GM12878 (cell line): ENCODE measurements at regions not wholly inside any gene's neighbourhood (a gene's known extent, or its start where the extent isn't known, plus 50 kb on each side); places are given as distances from the start of the nearest gene placed in this dataset.

Experiments
- ATAC-seq: fragments of 200-7000 bp; cut with Tn5 transposase; 3 replicates; pipeline ENCODE4 v1.9.1; 2020; ENCODE audit warnings: mild to moderate bottlenecking, moderate library complexity
- BruUV-seq: library from RNA; stranded (reverse); fragments of 400-500 nt; replicated peaks from 2 replicates; lab custom pipeline; 2021; lab: Mats Ljungman, UMichigan
- CTCF ChIA-PET: fragments of 300-600 bp; sonication (Branson Sonifier 250); formaldehyde crosslinking; extraction: SDS; loops from one replicate; lab custom pipeline; 2021; ENCODE audit warnings: inconsistent platforms; lab: Yijun Ruan, JAX
- POLR2A ChIA-PET: fragments of 350-600 bp; formaldehyde crosslinking; extraction: SDS; loops from one replicate; lab custom pipeline; 2021; ENCODE audit warnings: inconsistent platforms; lab: Charles Lee
- RAD21 ChIA-PET: fragments of 300-600 bp; sonication (Branson Sonifier 250); formaldehyde crosslinking; loops from one replicate; lab custom pipeline; 2023; ENCODE audit warnings: antibody characterized with exemption; ENCODE audit not compliant: unreplicated experiment; lab: Charles Lee
- SMC1A ChIA-PET: fragments of 300-600 bp; sonication (Branson Sonifier 250); formaldehyde crosslinking; loops from one replicate; lab custom pipeline; 2023; ENCODE audit not compliant: unreplicated experiment, uncharacterized antibody; lab: Charles Lee
- DNase-seq: peaks from one replicate; pipeline ENCODE4 v3.0.0-alpha.2; 2011; ENCODE audit warnings: low read depth, low spot score
- FAIRE-seq: peaks from 3 replicates; lab custom pipeline; 2011; peaks lifted over from hg19 to GRCh38; lab: Jason Lieb, UNC
- H2AFZ ChIP-seq: 2 replicates; pipeline ENCODE4 v1.6.0; 2011; ENCODE audit warnings: low read depth, low read length, control low read depth; ENCODE audit not compliant: control insufficient read depth
- H3K27ac ChIP-seq: 2 replicates; pipeline ENCODE4 v1.5.1; 2011; ENCODE audit warnings: control low read depth; ENCODE audit not compliant: control insufficient read depth, insufficient read depth
- H3K27me3 ChIP-seq, 2 experiments: replicated peaks in 1 of 2; 2 replicates each; pipeline versions ENCODE4 v1.6.0 to v1.6.1; 2011; ENCODE audit warnings: low read length in 1 of 2; ENCODE audit not compliant: control insufficient read depth in 2 of 2, insufficient read depth in 2 of 2
- H3K36me3 ChIP-seq, 2 experiments: 2 replicates each; pipeline ENCODE4 v1.5.1; 2011; ENCODE audit warnings: low read length in 1 of 2; ENCODE audit not compliant: control insufficient read depth in 2 of 2, insufficient read depth in 2 of 2
- H3K4me1 ChIP-seq: 2 replicates; pipeline ENCODE4 v1.6.1; 2011; ENCODE audit warnings: mild to moderate bottlenecking, low read length, moderate library complexity, mixed read lengths; ENCODE audit not compliant: control insufficient read depth, insufficient read depth
- H3K4me2 ChIP-seq: 2 replicates; pipeline ENCODE4 v1.6.0; 2011; ENCODE audit warnings: control low read depth; ENCODE audit not compliant: control insufficient read depth, insufficient read depth
- H3K4me3 ChIP-seq: fragments of 200-600 bp; sonication (generic); 2 replicates; pipeline ENCODE4 v1.5.1; 2016
- H3K79me2 ChIP-seq: 2 replicates; pipeline ENCODE4 v1.6.0; 2011; ENCODE audit warnings: low read length; ENCODE audit not compliant: control insufficient read depth, insufficient read depth
- H3K9ac ChIP-seq: 2 replicates; pipeline ENCODE4 v1.8.0; 2011; ENCODE audit warnings: low read length, control low read depth, mixed read lengths; ENCODE audit not compliant: control insufficient read depth, insufficient read depth
- H3K9me3 ChIP-seq: replicated peaks from 3 replicates; pipeline ENCODE4 v1.5.1; 2011; ENCODE audit warnings: mild to moderate bottlenecking, low read length; ENCODE audit not compliant: control insufficient read depth, insufficient read depth
- H4K20me1 ChIP-seq: 2 replicates; pipeline ENCODE4 v1.6.0; 2011; ENCODE audit not compliant: control insufficient read depth, insufficient read depth
- CBX3 ChIP-seq: fragments of 200-600 bp; sonication (generic); IDR thresholded peaks from 2 replicates; pipeline ENCODE4 v1.6.1; 2016; ENCODE audit warnings: low read depth, borderline replicate concordance
- IKZF2 ChIP-seq, 2 experiments: fragments of 450-650 bp; IDR thresholded peaks; 2 replicates each; pipeline ENCODE4 v1.6.1; 2017; ENCODE audit warnings: mild to moderate bottlenecking in 2 of 2, moderate library complexity in 2 of 2
- NFYA ChIP-seq: IDR thresholded peaks from 2 replicates; pipeline ENCODE4 v1.6.1; 2011; ENCODE audit warnings: low read depth, mild to moderate bottlenecking, low read length, improper control_type of control experiment, borderline replicate concordance
- RAD21 ChIP-seq: IDR thresholded peaks from 2 replicates; pipeline ENCODE4 v1.6.1; 2011; ENCODE audit warnings: mild to moderate bottlenecking, low read depth, low read length, moderate library complexity; ENCODE audit not compliant: insufficient read depth
- SMAD1 ChIP-seq: fragments of 450-650 bp; IDR thresholded peaks from 2 replicates; pipeline ENCODE4 v1.6.1; 2018; ENCODE audit warnings: mild to moderate bottlenecking, low read depth; ENCODE audit not compliant: partially characterized antibody
- TCF12 ChIP-seq: IDR thresholded peaks from 2 replicates; pipeline ENCODE4 v1.6.1; 2011; ENCODE audit warnings: low read depth, mild to moderate bottlenecking, low read length
- ZNF24 ChIP-seq: fragments of 450-650 bp; IDR thresholded peaks from 2 replicates; pipeline ENCODE4 v1.6.1; 2017; ENCODE audit warnings: antibody characterized with exemption, mild to moderate bottlenecking
- WGBS: methylation state at CpG from one replicate; pipeline ENCODE4 v1.1.6; 2016; ENCODE audit warnings: low lambda C conversion rate; ENCODE audit not compliant: insufficient replicate concordance, insufficient coverage; ENCODE audit errors: missing lambda C conversion rate; 5-methylcytosine and 5-hydroxymethylcytosine counted together
- in situ Hi-C: fragments of 300-500 bp; cut with MboI; formaldehyde crosslinking; loops from 9 replicates; pipeline ENCODE4 v1.14.3; 2018; ENCODE audit warnings: mixed read lengths
- intact Hi-C: fragments of 100-400 bp; cut with micrococcal nuclease; formaldehyde crosslinking; loops from one replicate; pipeline ENCODE4 v1.14.2; 2022; ENCODE audit not compliant: unreplicated experiment
- TF ChIP-seq, protein P1 (sequence below): fragments of 450-650 bp; IDR thresholded peaks from 2 replicates; pipeline ENCODE4 v1.6.1; 2018; ENCODE audit warnings: mild to moderate bottlenecking, low read depth, moderate library complexity; ENCODE audit not compliant: partially characterized antibody

DNA sequence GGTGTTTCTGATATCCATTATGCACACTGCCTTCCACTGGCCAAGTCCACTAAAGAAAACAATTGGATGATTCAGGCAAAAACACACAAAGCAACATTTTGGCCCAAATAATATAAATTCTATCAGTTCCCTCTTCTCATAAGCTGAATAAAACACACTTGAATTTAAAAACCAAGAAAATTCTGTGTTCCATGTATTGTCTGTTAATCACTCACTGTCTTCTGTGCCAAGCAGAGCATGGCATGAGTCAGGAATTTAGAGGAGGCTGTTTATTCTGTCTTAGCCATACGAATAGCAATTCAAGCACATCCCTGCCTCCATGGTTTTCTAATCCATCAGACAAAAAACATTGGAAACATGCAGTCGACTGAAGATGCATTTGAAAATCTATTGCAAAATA lies 215.6 kb upstream of the UMPS start:
- no peak overlapping the region for H3K27ac ChIP-seq
- H3K4me3 ChIP-seq: no peak overlapping the region
- H3K4me1 ChIP-seq: no peaks in the 10 kb centered on the region
- H3K36me3 ChIP-seq: no peaks in the 10 kb centered on the region
- H3K9ac ChIP-seq: no peak overlapping the region
- BruUV-seq: no TSS peak
- H4K20me1 ChIP-seq: no peaks in the 10 kb centered on the region
- ATAC-seq: no peak
- peaks cover 3% of the 10 kb centered on the region in 2 experiments; a peak in 2 of 4 replicates for H3K27me3 ChIP-seq
- in situ Hi-C loops: no loop called here
- DNase-seq: no peak
- 17% methylated on average over 2 of the region's 2 CpGs for WGBS
- TF ChIP-seq RAD21: no peak
- TF ChIP-seq CBX3: no peak
- TF ChIP-seq, protein P1, sequence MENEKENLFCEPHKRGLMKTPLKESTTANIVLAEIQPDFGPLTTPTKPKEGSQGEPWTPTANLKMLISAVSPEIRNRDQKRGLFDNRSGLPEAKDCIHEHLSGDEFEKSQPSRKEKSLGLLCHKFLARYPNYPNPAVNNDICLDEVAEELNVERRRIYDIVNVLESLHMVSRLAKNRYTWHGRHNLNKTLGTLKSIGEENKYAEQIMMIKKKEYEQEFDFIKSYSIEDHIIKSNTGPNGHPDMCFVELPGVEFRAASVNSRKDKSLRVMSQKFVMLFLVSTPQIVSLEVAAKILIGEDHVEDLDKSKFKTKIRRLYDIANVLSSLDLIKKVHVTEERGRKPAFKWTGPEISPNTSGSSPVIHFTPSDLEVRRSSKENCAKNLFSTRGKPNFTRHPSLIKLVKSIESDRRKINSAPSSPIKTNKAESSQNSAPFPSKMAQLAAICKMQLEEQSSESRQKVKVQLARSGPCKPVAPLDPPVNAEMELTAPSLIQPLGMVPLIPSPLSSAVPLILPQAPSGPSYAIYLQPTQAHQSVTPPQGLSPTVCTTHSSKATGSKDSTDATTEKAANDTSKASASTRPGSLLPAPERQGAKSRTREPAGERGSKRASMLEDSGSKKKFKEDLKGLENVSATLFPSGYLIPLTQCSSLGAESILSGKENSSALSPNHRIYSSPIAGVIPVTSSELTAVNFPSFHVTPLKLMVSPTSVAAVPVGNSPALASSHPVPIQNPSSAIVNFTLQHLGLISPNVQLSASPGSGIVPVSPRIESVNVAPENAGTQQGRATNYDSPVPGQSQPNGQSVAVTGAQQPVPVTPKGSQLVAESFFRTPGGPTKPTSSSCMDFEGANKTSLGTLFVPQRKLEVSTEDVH: no peak
- TF ChIP-seq SMAD1: no peak
- TF ChIP-seq IKZF2 (IDR thresholded peaks at IDR 0.05): no peak
- no peak for TF ChIP-seq TCF12
- TF ChIP-seq NFYA: no peak
- no peak for TF ChIP-seq ZNF24
- TF ChIP-seq, all 136 proteins: peak for 0
- intact Hi-C loops: no loop called here
- no peak for FAIRE-seq
- Histone ChIP-seq H2AFZ (no peak overlapping the region), H3K4me2 (no peak overlapping the region), H3K9me3 (no peaks in the 10 kb centered on the region), H3K79me2 (no peaks in the 10 kb centered on the region)
- ChIA-PET CTCF (interaction anchor here (1.2 to 2.3 kb wide), 2 partner anchors 33 to 45 kb away, joined by 3 to 7 read pairs; no protein-coding TSS in a partner anchor), RAD21 (no interaction called here), SMC1A (interaction anchor here (0.6 kb wide), 1 partner anchor 1414 kb away, joined by 3 read pairs; no protein-coding TSS in a partner anchor), POLR2A (no interaction called here)
